CD8-positive, alpha-beta memory T cell (primary cell): ENCODE measurements at regions not wholly inside any gene's neighbourhood (a gene's known extent, or its start where the extent isn't known, plus 50 kb on each side); places are given as distances from the start of the nearest gene placed in this dataset.

Experiments
- CTCF ChIA-PET: fragments of 350-600 bp; sonication (Branson Sonifier 250); formaldehyde crosslinking; loops from one replicate; lab custom pipeline; 2021; ENCODE audit warnings: antibody characterized with exemption; lab: Charles Lee
- POLR2A ChIA-PET: fragments of 350-600 bp; sonication (Branson Sonifier 250); formaldehyde crosslinking; loops from one replicate; lab custom pipeline; 2021; ENCODE audit warnings: antibody characterized with exemption; lab: Charles Lee
- DNase-seq, 5 donors: peaks; one replicate each; pipeline versions ENCODE4 v3.0.0 to v3.0.0-alpha.2; 2020 to 2022; ENCODE audit warnings: mixed read lengths in 1 of 5
- H3K27ac ChIP-seq: one replicate; pipeline ENCODE4 v1.7.0; 2013; ENCODE audit warnings: low read depth, mild to moderate bottlenecking, low read length, moderate library complexity
- H3K27me3 ChIP-seq: 2 replicates; pipeline ENCODE4 v1.7.0; 2013; ENCODE audit warnings: low read length, mild to moderate bottlenecking; ENCODE audit not compliant: insufficient read depth, poor library complexity, severe bottlenecking
- H3K36me3 ChIP-seq: 2 replicates; pipeline ENCODE4 v1.7.0; 2013; ENCODE audit warnings: mild to moderate bottlenecking, low read length, moderate library complexity; ENCODE audit not compliant: insufficient read depth
- H3K4me1 ChIP-seq: 2 replicates; pipeline ENCODE4 v1.7.0; 2013; ENCODE audit warnings: mild to moderate bottlenecking, low read length, moderate library complexity; ENCODE audit not compliant: insufficient read depth
- H3K4me3 ChIP-seq: 2 replicates; pipeline ENCODE4 v1.7.0; 2013; ENCODE audit warnings: mild to moderate bottlenecking, low read length
- H3K9me3 ChIP-seq: 2 replicates; pipeline ENCODE4 v1.7.0; 2013; ENCODE audit warnings: mild to moderate bottlenecking, low read length
- H3K27ac Mint-ChIP-seq, 8 donors: one replicate each; pipeline ENCODE4 v1.8.0; 2020 to 2021; ENCODE audit warnings: mixed read lengths in 8 of 8, mild to moderate bottlenecking in 6 of 8, inconsistent platforms in 3 of 8, moderate library complexity in 3 of 8
- H3K27me3 Mint-ChIP-seq, 2 donors: one replicate each; pipeline ENCODE4 v1.8.0; 2020 to 2021; ENCODE audit warnings: mixed read lengths in 2 of 2, mild to moderate bottlenecking in 1 of 2, moderate library complexity in 1 of 2
- H3K36me3 Mint-ChIP-seq, 3 donors: one replicate each; pipeline ENCODE4 v1.8.0; 2020 to 2021; ENCODE audit warnings: mixed read lengths in 3 of 3, inconsistent platforms in 1 of 3, mild to moderate bottlenecking in 1 of 3
- H3K4me1 Mint-ChIP-seq, 3 donors: one replicate each; pipeline ENCODE4 v1.8.0; 2020 to 2021; ENCODE audit warnings: mixed read lengths in 3 of 3, inconsistent platforms in 1 of 3, mild to moderate bottlenecking in 1 of 3
- H3K4me3 Mint-ChIP-seq, 7 donors: one replicate each; pipeline ENCODE4 v1.8.0; 2020 to 2021; ENCODE audit warnings: mixed read lengths in 7 of 7, mild to moderate bottlenecking in 6 of 7, moderate library complexity in 4 of 7, inconsistent platforms in 2 of 7
- H3K9me3 Mint-ChIP-seq, 5 donors: one replicate each; pipeline ENCODE4 v1.8.0; 2020 to 2022; ENCODE audit warnings: mixed read lengths in 5 of 5, mild to moderate bottlenecking in 3 of 5, moderate library complexity in 2 of 5, inconsistent platforms in 1 of 5

GRCh38 chr11:69374946-69375310 lies 81.0 kb downstream of the MYEOV start:
- POLR2A ChIA-PET = no interaction called here
- Histone ChIP-seq H3K36me3 (no peaks in the 10 kb centered on the region), H3K9me3 (no peaks in the 10 kb centered on the region), H3K4me3 (no peak overlapping the region), H3K4me1 (no peaks in the 10 kb centered on the region), H3K27me3 (no peaks in the 10 kb centered on the region), H3K27ac (no peak overlapping the region)
- no peak overlapping the region for H3K4me3 Mint-ChIP-seq
- peaks cover 8 to 12% of the 10 kb centered on the region in 2 donors for H3K27me3 Mint-ChIP-seq
- H3K4me1 Mint-ChIP-seq = peaks cover 0 to 1% (median 0%) of the 10 kb centered on the region in 3 donors
- no peaks in the 10 kb centered on the region for H3K36me3 Mint-ChIP-seq
- H3K27ac Mint-ChIP-seq = peak overlapping the region in 1 of 8 donors; percentile 50
- H3K9me3 Mint-ChIP-seq = no peaks in the 10 kb centered on the region
- CTCF ChIA-PET = no interaction called here
- peak in 1 of 5 donors; percentile 22 for DNase-seq

- ChIA-PET POLR2A (no interaction called here), CTCF (no interaction called here)
- peaks cover 7 to 13% of the 10 kb centered on the region in 2 donors for H3K27me3 Mint-ChIP-seq
- Histone ChIP-seq H3K4me1 (no peaks in the 10 kb centered on the region), H3K36me3 (no peaks in the 10 kb centered on the region), H3K27ac (no peak overlapping the region), H3K9me3 (no peaks in the 10 kb centered on the region), H3K27me3 (no peaks in the 10 kb centered on the region), H3K4me3 (no peak overlapping the region)
- DNase-seq = peak in 1 of 5 donors; percentile 26
- peak overlapping the region in 1 of 8 donors; percentile 50 for H3K27ac Mint-ChIP-seq
- no peak overlapping the region for H3K4me3 Mint-ChIP-seq
- H3K36me3 Mint-ChIP-seq = no peaks in the 10 kb centered on the region
- peaks cover 0 to 1% (median 0%) of the 10 kb centered on the region in 3 donors for H3K4me1 Mint-ChIP-seq
- no peaks in the 10 kb centered on the region for H3K9me3 Mint-ChIP-seq
Measured at GRCh38 chr11:69375316-69376154, 81.6 kb downstream of the MYEOV start.

- ChIA-PET POLR2A (no interaction called here), CTCF (no interaction called here)
- Mint-ChIP-seq H3K9me3 (no peaks in the 10 kb centered on the region), H3K27ac (no peak overlapping the region), H3K36me3 (no peaks in the 10 kb centered on the region), H3K27me3 (peaks cover 4 to 11% of the 10 kb centered on the region in 2 donors), H3K4me1 (peaks cover 0 to 1% (median 0%) of the 10 kb centered on the region in 3 donors), H3K4me3 (no peak overlapping the region)
- H3K4me3 ChIP-seq = no peak overlapping the region
- no peak overlapping the region for H3K27ac ChIP-seq
- H3K9me3 ChIP-seq = no peaks in the 10 kb centered on the region
- DNase-seq = peak in 1 of 5 donors; percentile 27
- no peaks in the 10 kb centered on the region for H3K4me1 ChIP-seq
- H3K27me3 ChIP-seq = no peaks in the 10 kb centered on the region
- no peaks in the 10 kb centered on the region for H3K36me3 ChIP-seq
Measured at GRCh38 chr11:69376155-69377028, 82.4 kb downstream of the MYEOV start.

GRCh38 chr11:69377029-69377952 lies 83.3 kb downstream of the MYEOV start:
- CTCF ChIA-PET = no interaction called here
- POLR2A ChIA-PET = no interaction called here
- H3K36me3 Mint-ChIP-seq = no peaks in the 10 kb centered on the region

GRCh38 chr11:69377953-69378302 lies 84.0 kb downstream of the MYEOV start:
- Mint-ChIP-seq H3K36me3 (no peaks in the 10 kb centered on the region), H3K4me1 (peaks cover 0 to 1% (median 0%) of the 10 kb centered on the region in 3 donors), H3K27ac (no peak overlapping the region), H3K27me3 (peaks cover 0 to 7% of the 10 kb centered on the region in 2 donors), H3K9me3 (no peaks in the 10 kb centered on the region), H3K4me3 (no peak overlapping the region)
- no peak overlapping the region for H3K4me3 ChIP-seq
- H3K9me3 ChIP-seq = no peaks in the 10 kb centered on the region
- no peaks in the 10 kb centered on the region for H3K36me3 ChIP-seq
- no peaks in the 10 kb centered on the region for H3K27me3 ChIP-seq
- POLR2A ChIA-PET = no interaction called here
- H3K4me1 ChIP-seq = no peaks in the 10 kb centered on the region
- CTCF ChIA-PET = no interaction called here
- peak in 1 of 5 donors; percentile 25 for DNase-seq
- H3K27ac ChIP-seq = no peak overlapping the region

More at GRCh38 chr11:69377029-69377952, 83.3 kb downstream of the MYEOV start:
- Histone ChIP-seq H3K4me3 (no peak overlapping the region), H3K27ac (no peak overlapping the region), H3K4me1 (no peaks in the 10 kb centered on the region), H3K36me3 (no peaks in the 10 kb centered on the region), H3K27me3 (no peaks in the 10 kb centered on the region), H3K9me3 (no peaks in the 10 kb centered on the region)
- Mint-ChIP-seq H3K4me3 (no peak overlapping the region), H3K27me3 (peaks cover 0 to 11% of the 10 kb centered on the region in 2 donors), H3K27ac (no peak overlapping the region), H3K4me1 (peaks cover 0 to 1% (median 0%) of the 10 kb centered on the region in 3 donors), H3K9me3 (no peaks in the 10 kb centered on the region)
- peak in 1 of 5 donors; percentile 44 for DNase-seq

- H3K27ac ChIP-seq = no peak overlapping the region
- ChIA-PET POLR2A (no interaction called here), CTCF (no interaction called here)
- Mint-ChIP-seq H3K27ac (no peak overlapping the region), H3K9me3 (no peaks in the 10 kb centered on the region), H3K4me3 (no peak overlapping the region), H3K27me3 (peaks cover 0 to 5% of the 10 kb centered on the region in 2 donors), H3K36me3 (no peaks in the 10 kb centered on the region), H3K4me1 (peaks cover 0 to 1% (median 0%) of the 10 kb centered on the region in 3 donors)
- no peaks in the 10 kb centered on the region for H3K4me1 ChIP-seq
- no peaks in the 10 kb centered on the region for H3K36me3 ChIP-seq
- H3K4me3 ChIP-seq = no peak overlapping the region
- DNase-seq = peak in 1 of 5 donors; percentile 45
- no peaks in the 10 kb centered on the region for H3K27me3 ChIP-seq
- H3K9me3 ChIP-seq = no peaks in the 10 kb centered on the region
Measured at GRCh38 chr11:69378303-69379141, 84.6 kb downstream of the MYEOV start.

- Mint-ChIP-seq H3K27me3 (peaks cover 0 to 4% of the 10 kb centered on the region in 2 donors), H3K4me1 (peaks cover 0 to 1% (median 0%) of the 10 kb centered on the region in 3 donors), H3K4me3 (no peak overlapping the region), H3K27ac (no peak overlapping the region), H3K9me3 (no peaks in the 10 kb centered on the region), H3K36me3 (no peaks in the 10 kb centered on the region)
- ChIA-PET POLR2A (no interaction called here), CTCF (no interaction called here)
- no peaks in the 10 kb centered on the region for H3K27me3 ChIP-seq
- DNase-seq = peak in 1 of 5 donors; percentile 37
- H3K4me3 ChIP-seq = no peak overlapping the region
- H3K9me3 ChIP-seq = no peaks in the 10 kb centered on the region
- no peaks in the 10 kb centered on the region for H3K36me3 ChIP-seq
- no peak overlapping the region for H3K27ac ChIP-seq
- no peaks in the 10 kb centered on the region for H3K4me1 ChIP-seq
Measured at GRCh38 chr11:69380451-69380901, 86.5 kb downstream of the MYEOV start.
